IMR-90 (cell line): ENCODE measurements at regions not wholly inside any gene's neighbourhood (a gene's known extent, or its start where the extent isn't known, plus 50 kb on each side); places are given as distances from the start of the nearest gene placed in this dataset.

Experiments
- ATAC-seq: fragments of 200-7000 bp; cut with Tn5 transposase; 2 replicates; pipeline ENCODE4 v1.9.1; 2020; ENCODE audit warnings: low read depth, mild to moderate bottlenecking, moderate library complexity
- BruUV-seq: library from RNA; stranded (reverse); fragments of 400-500 nt; replicated peaks from 2 replicates; lab custom pipeline; 2021; lab: Mats Ljungman, UMichigan
- CTCF ChIA-PET: fragments of 300-600 bp; formaldehyde crosslinking; extraction: SDS; loops from one replicate; lab custom pipeline; 2021; ENCODE audit warnings: antibody characterized with exemption; lab: Yijun Ruan, JAX
- POLR2A ChIA-PET: fragments of 300-600 bp; sonication (Branson Sonifier 250); formaldehyde crosslinking; loops from one replicate; lab custom pipeline; 2022; ENCODE audit warnings: antibody characterized with exemption; ENCODE audit not compliant: unreplicated experiment; lab: Charles Lee
- DNase-seq: peaks from one replicate; pipeline ENCODE4 v3.0.0; 2013
- H2AFZ ChIP-seq: replicated peaks from 2 replicates; pipeline ENCODE3; 2013; ENCODE audit warnings: low read length, mild to moderate bottlenecking; ENCODE audit not compliant: poor library complexity
- H2AK5ac ChIP-seq: 2 replicates; pipeline ENCODE4 v1.6.1; 2013; ENCODE audit warnings: low read depth, low read length, inconsistent platforms
- H2AK9ac ChIP-seq: replicated peaks from 2 replicates; pipeline ENCODE3; 2013; ENCODE audit warnings: mild to moderate bottlenecking, low read depth, low read length, moderate library complexity; ENCODE audit not compliant: poor library complexity
- H2BK120ac ChIP-seq: 2 replicates; pipeline ENCODE4 v1.6.1; 2013; ENCODE audit warnings: low read depth, low read length, inconsistent platforms
- H2BK15ac ChIP-seq: 3 replicates; pipeline ENCODE4 v1.6.1; 2013; ENCODE audit warnings: low read depth, low read length, inconsistent platforms
- H2BK20ac ChIP-seq: 2 replicates; pipeline ENCODE4 v1.6.1; 2013; ENCODE audit warnings: low read depth, mild to moderate bottlenecking, inconsistent platforms, low read length, moderate library complexity
- H2BK5ac ChIP-seq: 2 replicates; pipeline ENCODE4 v1.6.1; 2013; ENCODE audit warnings: mild to moderate bottlenecking, low read depth, low read length, inconsistent platforms; ENCODE audit not compliant: poor library complexity, severe bottlenecking
- H3K14ac ChIP-seq: replicated peaks from 2 replicates; pipeline ENCODE4 v1.6.1; 2013; ENCODE audit warnings: low read depth, low read length, inconsistent platforms
- H3K18ac ChIP-seq: 2 replicates; pipeline ENCODE4 v1.6.1; 2013; ENCODE audit warnings: low read depth, low read length, control low read depth
- H3K23ac ChIP-seq: 2 replicates; pipeline ENCODE4 v1.6.1; 2013; ENCODE audit warnings: low read depth, low read length, inconsistent platforms
- H3K27ac ChIP-seq: 2 replicates; pipeline ENCODE4 v1.5.1; 2013; ENCODE audit warnings: mild to moderate bottlenecking, control low read depth, low read length; ENCODE audit not compliant: insufficient read depth
- H3K27me3 ChIP-seq: 2 replicates; pipeline ENCODE4 v1.6.1; 2013; ENCODE audit warnings: low read length; ENCODE audit not compliant: control insufficient read depth, insufficient read depth
- H3K36me3 ChIP-seq: 2 replicates; pipeline ENCODE4 v1.6.1; 2013; ENCODE audit warnings: low read length, mixed read lengths; ENCODE audit not compliant: control insufficient read depth, insufficient read depth
- H3K4ac ChIP-seq: 2 replicates; pipeline ENCODE4 v1.6.1; 2013; ENCODE audit warnings: low read depth, low read length, inconsistent platforms
- H3K4me1 ChIP-seq: 2 replicates; pipeline ENCODE4 v1.6.1; 2013; ENCODE audit warnings: low read length, mixed read lengths; ENCODE audit not compliant: control insufficient read depth, insufficient read depth
- H3K4me2 ChIP-seq: 2 replicates; pipeline ENCODE4 v1.6.1; 2013; ENCODE audit warnings: low read depth, mild to moderate bottlenecking, control low read depth, low read length, moderate library complexity
- H3K4me3 ChIP-seq: 2 replicates; pipeline ENCODE4 v1.5.1; 2013; ENCODE audit warnings: low read depth, mild to moderate bottlenecking, control low read depth, low read length, moderate library complexity; ENCODE audit not compliant: insufficient read depth
- H3K56ac ChIP-seq: 2 replicates; pipeline ENCODE4 v1.6.1; 2013; ENCODE audit warnings: low read length, inconsistent platforms; ENCODE audit not compliant: insufficient read depth; ENCODE audit errors: extremely low read depth
- H3K79me1 ChIP-seq, 2 experiments: 2 replicates each; pipeline ENCODE4 v1.6.1; 2013; ENCODE audit warnings: low read length in 2 of 2, inconsistent platforms in 1 of 2, low read depth in 1 of 2
- H3K9ac ChIP-seq: 2 replicates; pipeline ENCODE4 v1.6.1; 2013; ENCODE audit warnings: low read depth, low read length, control low read depth
- H3K9me1 ChIP-seq: 2 replicates; pipeline ENCODE4 v1.6.1; 2013; ENCODE audit warnings: low read length, inconsistent platforms; ENCODE audit not compliant: insufficient read depth
- H3K9me3 ChIP-seq: 2 replicates; pipeline ENCODE4 v1.6.1; 2013; ENCODE audit warnings: low read length; ENCODE audit not compliant: control insufficient read depth, insufficient read depth
- H4K20me1 ChIP-seq: 2 replicates; pipeline ENCODE4 v1.6.1; 2013; ENCODE audit warnings: low read length, inconsistent platforms; ENCODE audit not compliant: insufficient read depth
- H4K5ac ChIP-seq: 2 replicates; pipeline ENCODE4 v1.6.1; 2013; ENCODE audit warnings: mild to moderate bottlenecking, low read depth, low read length, control low read depth
- H4K8ac ChIP-seq, 2 experiments: 2 replicates each; pipeline ENCODE4 v1.6.1; 2013; ENCODE audit warnings: low read depth in 2 of 2, low read length in 2 of 2, control low read depth in 1 of 2, inconsistent platforms in 1 of 2
- H4K91ac ChIP-seq: 2 replicates; pipeline ENCODE4 v1.6.1; 2013; ENCODE audit warnings: low read depth, low read length, inconsistent platforms; ENCODE audit not compliant: insufficient read depth
- BHLHE40 ChIP-seq: fragments of 150-350 bp; IDR thresholded peaks from 2 replicates; pipeline ENCODE4 v1.6.1; 2016; ENCODE audit warnings: mild to moderate bottlenecking, low read depth, low read length
- CEBPB ChIP-seq: IDR thresholded peaks from 2 replicates; pipeline ENCODE4 v1.6.1; 2012; ENCODE audit warnings: low read depth, low read length, improper control_type of control experiment
- CHD1 ChIP-seq: IDR thresholded peaks from 2 replicates; pipeline ENCODE4 v1.6.1; 2012; ENCODE audit warnings: low read depth, low read length, improper control_type of control experiment
- CTCF ChIP-seq: conservative IDR thresholded peaks from 2 replicates; pipeline ENCODE4 v1.5.1; 2012; ENCODE audit warnings: mild to moderate bottlenecking, low read depth, low read length, improper control_type of control experiment
- ELK1 ChIP-seq: fragments of 150-350 bp; IDR thresholded peaks from 2 replicates; pipeline ENCODE4 v1.6.1; 2016; ENCODE audit warnings: low read depth, mild to moderate bottlenecking, low read length, moderate library complexity, borderline replicate concordance
- FOS ChIP-seq: fragments of 150-350 bp; IDR thresholded peaks from 2 replicates; pipeline ENCODE4 v1.6.1; 2016; ENCODE audit warnings: low read depth, low read length
- MAFK ChIP-seq: IDR thresholded peaks from 2 replicates; pipeline ENCODE4 v1.6.1; 2012; ENCODE audit warnings: low read depth, low read length, improper control_type of control experiment
- MAZ ChIP-seq: IDR thresholded peaks from 2 replicates; pipeline ENCODE4 v1.6.1; 2012; ENCODE audit warnings: low read depth, mild to moderate bottlenecking, low read length, improper control_type of control experiment, moderate library complexity, borderline replicate concordance
- MXI1 ChIP-seq: IDR thresholded peaks from 2 replicates; pipeline ENCODE4 v1.6.1; 2012; ENCODE audit warnings: low read depth, mild to moderate bottlenecking, low read length, moderate library complexity, borderline replicate concordance
- NFE2L2 ChIP-seq: fragments of 150-350 bp; IDR thresholded peaks from 2 replicates; pipeline ENCODE4 v1.6.1; 2016; ENCODE audit warnings: low read depth, mild to moderate bottlenecking, low read length
- POLR2A ChIP-seq: IDR thresholded peaks from 2 replicates; pipeline ENCODE4 v1.6.1; 2012; ENCODE audit warnings: mild to moderate bottlenecking, low read depth, low read length
- RAD21 ChIP-seq: IDR thresholded peaks from 2 replicates; pipeline ENCODE4 v1.6.1; 2012; ENCODE audit warnings: low read length, improper control_type of control experiment
- RCOR1 ChIP-seq: IDR thresholded peaks from 2 replicates; pipeline ENCODE4 v1.6.1; 2012; ENCODE audit warnings: mild to moderate bottlenecking, low read length, improper control_type of control experiment; ENCODE audit not compliant: insufficient replicate concordance
- RFX5 ChIP-seq: IDR thresholded peaks from 2 replicates; pipeline ENCODE4 v1.8.0; 2012; ENCODE audit warnings: low read depth, mild to moderate bottlenecking, low read length, moderate library complexity
- SMC3 ChIP-seq: fragments of 150-350 bp; IDR thresholded peaks from 2 replicates; pipeline ENCODE4 v1.6.1; 2016; ENCODE audit warnings: low read depth, mild to moderate bottlenecking, antibody characterized with exemption, low read length, moderate library complexity
- USF2 ChIP-seq: fragments of 150-350 bp; IDR thresholded peaks from 2 replicates; pipeline ENCODE4 v1.6.1; 2017; ENCODE audit warnings: mild to moderate bottlenecking, antibody characterized with exemption, low read length, low read depth
- WGBS, 2 experiments: methylation state at CpG; one replicate each; pipeline versions ENCODE4 v1.1.5 to v1.1.7; 2013; ENCODE audit warnings: missing lambda C conversion rate in 2 of 2; ENCODE audit not compliant: insufficient read length in 1 of 2; ENCODE audit errors: extremely low coverage in 2 of 2; 5-methylcytosine and 5-hydroxymethylcytosine counted together
- dilution Hi-C: fragments of 300-500 bp; cut with HindIII; formaldehyde crosslinking; loops from one replicate; pipeline ENCODE4 v1.14.3; 2018; ENCODE audit warnings: low sequenced_read_pairs; ENCODE audit not compliant: unreplicated experiment
- in situ Hi-C: fragments of 300-500 bp; cut with MboI; formaldehyde crosslinking; loops from 3 replicates; pipeline ENCODE4 v1.14.3; 2019; ENCODE audit warnings: low sequenced_read_pairs, inconsistent platforms, mixed read lengths
- intact Hi-C: fragments of 100-400 bp; cut with micrococcal nuclease; formaldehyde crosslinking; loops from 2 replicates; pipeline ENCODE4 v1.10.0; 2022

- Histone ChIP-seq H3K27ac (no peak overlapping the region), H3K14ac (no peak overlapping the region), H4K20me1 (no peaks in the 10 kb centered on the region), H2BK5ac (no peak overlapping the region), H3K4me1 (no peaks in the 10 kb centered on the region; the same call in 1 of the 2 replicates), H3K4me3 (no peak overlapping the region), H2BK15ac (no peak overlapping the region), H3K79me1 (no peaks in the 10 kb centered on the region), H3K9ac (no peak overlapping the region), H3K23ac (no peak overlapping the region), H2BK120ac (no peak overlapping the region), H3K4me2 (no peak overlapping the region), H3K18ac (no peak overlapping the region), H4K91ac (no peak overlapping the region), H3K36me3 (no peaks in the 10 kb centered on the region), H4K5ac (no peak overlapping the region), H3K27me3 (no peaks in the 10 kb centered on the region), H3K9me1 (no peaks in the 10 kb centered on the region), H3K4ac (no peak overlapping the region), H2AK5ac (no peak overlapping the region), H2BK20ac (no peak overlapping the region), H2AFZ (no peak overlapping the region), H4K8ac (no peak overlapping the region), H3K9me3 (no peaks in the 10 kb centered on the region), H3K56ac (no peak overlapping the region), H2AK9ac (no peak overlapping the region)
- BruUV-seq, result no TSS peak
- no peak for TF ChIP-seq CTCF
- TF ChIP-seq USF2, result no peak
- no peak for TF ChIP-seq SMC3
- TF ChIP-seq NFE2L2, result no peak
- TF ChIP-seq MAZ, result no peak
- TF ChIP-seq MAFK, result no peak
- TF ChIP-seq ELK1, result no peak
- TF ChIP-seq RAD21, result no peak
- no peak for TF ChIP-seq FOS
- TF ChIP-seq RCOR1, result no peak
- no peak for TF ChIP-seq POLR2A
- TF ChIP-seq BHLHE40, result no peak
- no peak for TF ChIP-seq CEBPB
- TF ChIP-seq CHD1, result no peak
- no peak for TF ChIP-seq MXI1
- no peak for TF ChIP-seq RFX5
- DNase-seq (no peak), ATAC-seq (no peak)
- in situ Hi-C loops (no loop called here), dilution Hi-C loops (no loop called here), intact Hi-C loops (no loop called here)
- WGBS, 2 experiments, result no CpG with 5 or more reads among the region's 1 CpG
- ChIA-PET CTCF (no interaction called here), POLR2A (no interaction called here)
These were observed 85.6 kb upstream of the HAAO start for GRCh38 chr2:42877936-42878335.
